Endodermal cell (in vitro differentiated cells): ENCODE measurements at regions not wholly inside any gene's neighbourhood (a gene's known extent, or its start where the extent isn't known, plus 50 kb on each side); places are given as distances from the start of the nearest gene placed in this dataset.

Experiments
- DNase-seq: peaks from one replicate; pipeline ENCODE4 v3.0.0-alpha.2; 2017
- H3K27ac ChIP-seq: 2 replicates; pipeline ENCODE4 v1.5.1; 2013; ENCODE audit warnings: mild to moderate bottlenecking, low read depth, low read length, moderate library complexity
- H3K27me3 ChIP-seq: 2 replicates; pipeline ENCODE4 v1.6.1; 2013; ENCODE audit warnings: mild to moderate bottlenecking, low read length, moderate library complexity; ENCODE audit not compliant: insufficient read depth, control insufficient read depth, poor library complexity, severe bottlenecking
- H3K36me3 ChIP-seq: 2 replicates; pipeline ENCODE4 v1.7.0; 2013; ENCODE audit warnings: mild to moderate bottlenecking, low read length, moderate library complexity; ENCODE audit not compliant: control insufficient read depth, insufficient read depth
- H3K4me1 ChIP-seq: one replicate; pipeline ENCODE4 v1.7.0; 2013; ENCODE audit warnings: low read length; ENCODE audit not compliant: control insufficient read depth, insufficient read depth
- H3K4me3 ChIP-seq: 2 replicates; pipeline ENCODE4 v1.5.1; 2013; ENCODE audit warnings: mild to moderate bottlenecking, low read length, moderate library complexity
- H3K9ac ChIP-seq: 2 replicates; pipeline ENCODE4 v1.6.1; 2013; ENCODE audit warnings: mild to moderate bottlenecking, low read length, moderate library complexity; ENCODE audit not compliant: poor library complexity, severe bottlenecking; ENCODE audit errors: extremely low read depth
- H3K9me3 ChIP-seq: 2 replicates; pipeline ENCODE4 v1.6.1; 2013; ENCODE audit warnings: mild to moderate bottlenecking, low read length, moderate library complexity; ENCODE audit not compliant: control insufficient read depth
- H3K27ac Mint-ChIP-seq: 2 replicates; pipeline ENCODE4 v1.8.0; 2020; ENCODE audit warnings: mixed read lengths
- H3K27me3 Mint-ChIP-seq: 2 replicates; pipeline ENCODE4 v1.8.0; 2021; ENCODE audit warnings: mild to moderate bottlenecking, mixed read lengths; ENCODE audit not compliant: insufficient read depth
- H3K36me3 Mint-ChIP-seq: 2 replicates; pipeline ENCODE4 v1.8.0; 2020; ENCODE audit warnings: low read depth, mixed read lengths
- H3K4me1 Mint-ChIP-seq: 2 replicates; pipeline ENCODE4 v1.8.0; 2020; ENCODE audit warnings: mixed read lengths
- H3K4me3 Mint-ChIP-seq: 2 replicates; pipeline ENCODE4 v1.8.0; 2020; ENCODE audit warnings: mild to moderate bottlenecking, moderate library complexity, mixed read lengths
- H3K9me3 Mint-ChIP-seq: 2 replicates; pipeline ENCODE4 v1.8.0; 2020; ENCODE audit warnings: mild to moderate bottlenecking, mixed read lengths
- CTCF ChIP-seq: fragments of 200-600 bp; sonication (generic); conservative IDR thresholded peaks from 2 replicates; pipeline ENCODE4 v1.5.0; 2021; ENCODE audit warnings: antibody characterized with exemption, mild to moderate bottlenecking
- WGBS, 2 experiments: methylation state at CpG; one replicate each; pipeline versions ENCODE4 v1.1.5 to v1.1.7; 2013; ENCODE audit warnings: missing lambda C conversion rate in 2 of 2, mixed read lengths in 1 of 2; ENCODE audit not compliant: insufficient coverage in 1 of 2, insufficient read length in 1 of 2; 5-methylcytosine and 5-hydroxymethylcytosine counted together

- peaks cover 4% of the 10 kb centered on the region for H3K9me3 ChIP-seq
- no peaks in the 10 kb centered on the region for H3K36me3 Mint-ChIP-seq
- no peak for TF ChIP-seq CTCF
- no peaks in the 10 kb centered on the region for H3K36me3 ChIP-seq
- no peak overlapping the region for H3K27ac Mint-ChIP-seq
- no peaks in the 10 kb centered on the region for H3K4me1 ChIP-seq
- H3K27me3 ChIP-seq: peaks cover 7% of the 10 kb centered on the region
- H3K27me3 Mint-ChIP-seq: peaks cover 2% of the 10 kb centered on the region
- H3K4me3 ChIP-seq: no peak overlapping the region
- DNase-seq: no peak
- H3K9ac ChIP-seq: no peak overlapping the region
- H3K9me3 Mint-ChIP-seq: no peaks in the 10 kb centered on the region
- H3K27ac ChIP-seq: no peak overlapping the region
- 65 to 79% methylated on average over 6 to 7 of the region's 7 CpGs for WGBS, 2 experiments
- no peak overlapping the region for H3K4me3 Mint-ChIP-seq
- H3K4me1 Mint-ChIP-seq: no peaks in the 10 kb centered on the region
Measured at GRCh38 chr15:55016225-55016624, 180.5 kb downstream of the RSL24D1 start.

GRCh38 chr15:55015093-55015445 lies 181.7 kb downstream of the RSL24D1 start:
- Histone ChIP-seq H3K27ac (no peak overlapping the region), H3K27me3 (peaks cover 12% of the 10 kb centered on the region), H3K9me3 (peaks cover 4% of the 10 kb centered on the region), H3K36me3 (no peaks in the 10 kb centered on the region), H3K9ac (no peak overlapping the region), H3K4me3 (no peak overlapping the region), H3K4me1 (no peaks in the 10 kb centered on the region)
- Mint-ChIP-seq H3K36me3 (no peaks in the 10 kb centered on the region), H3K27me3 (peaks cover 6% of the 10 kb centered on the region), H3K4me3 (no peak overlapping the region), H3K9me3 (no peaks in the 10 kb centered on the region), H3K4me1 (no peaks in the 10 kb centered on the region), H3K27ac (no peak overlapping the region)
- DNase-seq: no peak
- TF ChIP-seq CTCF: no peak
- WGBS, 2 experiments: 59% methylated on average over 3 of the region's 3 CpGs; no CpG with 5 or more reads in 1 of the 2 experiments

- Mint-ChIP-seq H3K27ac (no peak overlapping the region), H3K4me1 (no peaks in the 10 kb centered on the region), H3K27me3 (peaks cover 7% of the 10 kb centered on the region), H3K4me3 (no peak overlapping the region), H3K9me3 (no peaks in the 10 kb centered on the region), H3K36me3 (no peaks in the 10 kb centered on the region)
- no peak for DNase-seq
- peaks cover 4% of the 10 kb centered on the region for H3K9me3 ChIP-seq
- H3K4me3 ChIP-seq: no peak overlapping the region
- no peak overlapping the region for H3K9ac ChIP-seq
- no peak for TF ChIP-seq CTCF
- H3K36me3 ChIP-seq: no peaks in the 10 kb centered on the region
- 100% methylated on average over 1 of the region's 1 CpG; no CpG with 5 or more reads in 1 of the 2 experiments for WGBS, 2 experiments
- peaks cover 16% of the 10 kb centered on the region for H3K27me3 ChIP-seq
- no peak overlapping the region for H3K27ac ChIP-seq
- no peaks in the 10 kb centered on the region for H3K4me1 ChIP-seq
Measured at GRCh38 chr15:55014391-55015092, 182.2 kb downstream of the RSL24D1 start.
